ENCODE measurements at regions not wholly inside any gene's neighbourhood (a gene's known extent, or its start where the extent isn't known, plus 50 kb on each side); places are given as distances from the start of the nearest gene placed in this dataset.

- TF ChIP-seq POLR2AphosphoS5 (IDR thresholded peaks at IDR 0.05; ENCODE audit: insufficient read depth in 1 of 2, low read depth in 1 of 2) (no peak), CTCF (IDR thresholded peaks at IDR 0.05) (no peak), POLR2A (IDR thresholded peaks at IDR 0.05) (no peak)
These were observed 166.1 kb downstream of the LTN1 start for GRCh38 chr21:28826569-28826968.

All from vagina (tissue), 2 donors.